Trophoblast cell (in vitro differentiated cells and primary cell): ENCODE measurements at regions not wholly inside any gene's neighbourhood (a gene's known extent, or its start where the extent isn't known, plus 50 kb on each side); places are given as distances from the start of the nearest gene placed in this dataset.

Experiments used
- DNase-seq, 2 donors: peaks; one replicate each; pipeline ENCODE4 v3.0.0-alpha.2; 2016
- H2AFZ ChIP-seq: 2 replicates; pipeline ENCODE4 v1.6.1; 2013; ENCODE audit warnings: low read length, moderate library complexity, mild to moderate bottlenecking; ENCODE audit not compliant: insufficient read depth, poor library complexity
- H2AK5ac ChIP-seq: 2 replicates; pipeline ENCODE4 v1.6.1; 2013; ENCODE audit warnings: mild to moderate bottlenecking, low read length
- H2BK120ac ChIP-seq: 2 replicates; pipeline ENCODE4 v1.6.1; 2013; ENCODE audit warnings: low read length, mild to moderate bottlenecking, moderate library complexity; ENCODE audit not compliant: insufficient read depth, poor library complexity
- H2BK12ac ChIP-seq: 2 replicates; pipeline ENCODE4 v1.6.1; 2013; ENCODE audit warnings: mild to moderate bottlenecking, low read length, moderate library complexity
- H2BK5ac ChIP-seq: 2 replicates; pipeline ENCODE4 v1.6.1; 2013; ENCODE audit warnings: low read length, low read depth, moderate library complexity, mild to moderate bottlenecking; ENCODE audit not compliant: poor library complexity
- H3K14ac ChIP-seq: 2 replicates; pipeline ENCODE4 v1.6.1; 2013; ENCODE audit warnings: mild to moderate bottlenecking, low read length
- H3K18ac ChIP-seq: 2 replicates; pipeline ENCODE4 v1.6.1; 2013; ENCODE audit warnings: mild to moderate bottlenecking, low read length
- H3K23ac ChIP-seq: 2 replicates; pipeline ENCODE4 v1.6.1; 2013; ENCODE audit warnings: low read length
- H3K27ac ChIP-seq: 2 replicates; pipeline ENCODE4 v1.5.1; 2013; ENCODE audit warnings: low read depth, mild to moderate bottlenecking, inconsistent platforms, low read length, moderate library complexity
- H3K27me3 ChIP-seq: 2 replicates; pipeline ENCODE4 v1.6.1; 2013; ENCODE audit warnings: inconsistent platforms, mild to moderate bottlenecking, low read length, moderate library complexity; ENCODE audit not compliant: insufficient read depth
- H3K36me3 ChIP-seq, 2 experiments: 1 replicate in 1 of 2; 2 replicates in 1 of 2; pipeline ENCODE4 v1.6.1; 2013; ENCODE audit warnings: low read length in 2 of 2, mild to moderate bottlenecking in 2 of 2, moderate library complexity in 1 of 2; ENCODE audit not compliant: insufficient read depth in 2 of 2, control insufficient read depth in 1 of 2
- H3K4ac ChIP-seq: 2 replicates; pipeline ENCODE4 v1.6.1; 2013; ENCODE audit warnings: low read depth, mild to moderate bottlenecking, low read length, moderate library complexity
- H3K4me1 ChIP-seq, 2 experiments: 1 replicate in 1 of 2; 2 replicates in 1 of 2; pipeline ENCODE4 v1.6.1; 2013; ENCODE audit warnings: low read length in 2 of 2, mild to moderate bottlenecking in 2 of 2, moderate library complexity in 1 of 2; ENCODE audit not compliant: insufficient read depth in 2 of 2, control insufficient read depth in 1 of 2
- H3K4me2 ChIP-seq: 2 replicates; pipeline ENCODE4 v1.6.1; 2013; ENCODE audit warnings: inconsistent platforms, mild to moderate bottlenecking, low read length, moderate library complexity
- H3K4me3 ChIP-seq: 2 replicates; pipeline ENCODE4 v1.5.1; 2013; ENCODE audit warnings: mild to moderate bottlenecking, low read depth, low read length, inconsistent platforms
- H3K79me1 ChIP-seq: one replicate; pipeline ENCODE4 v1.6.1; 2013; ENCODE audit warnings: low read length
- H3K79me2 ChIP-seq: 2 replicates; pipeline ENCODE4 v1.6.1; 2013; ENCODE audit warnings: low read length, mild to moderate bottlenecking; ENCODE audit not compliant: control insufficient read depth, insufficient read depth, poor library complexity
- H3K9ac ChIP-seq: 2 replicates; pipeline ENCODE4 v1.6.1; 2013; ENCODE audit warnings: mild to moderate bottlenecking, low read length
- H3K9me3 ChIP-seq: 2 replicates; pipeline ENCODE4 v1.6.1; 2013; ENCODE audit warnings: low read depth, mild to moderate bottlenecking, control low read depth, inconsistent platforms, low read length; ENCODE audit not compliant: insufficient read depth
- H4K12ac ChIP-seq: 2 replicates; pipeline ENCODE4 v1.6.1; 2013; ENCODE audit warnings: low read depth, mild to moderate bottlenecking, low read length, moderate library complexity
- H4K8ac ChIP-seq: 2 replicates; pipeline ENCODE4 v1.6.1; 2013; ENCODE audit warnings: low read depth, mild to moderate bottlenecking, low read length, moderate library complexity
- H4K91ac ChIP-seq: one replicate; pipeline ENCODE4 v1.6.1; 2013; ENCODE audit warnings: low read depth, mild to moderate bottlenecking, low read length, moderate library complexity
- WGBS: extraction: QIAGEN DNeasy Blood & Tissue Kit; methylation state at CpG from one replicate; pipeline ENCODE4 v1.1.7; 2013; ENCODE audit warnings: missing lambda C conversion rate; ENCODE audit not compliant: insufficient read length, insufficient coverage; ENCODE audit errors: extremely low coverage; 5-methylcytosine and 5-hydroxymethylcytosine counted together

DNA sequence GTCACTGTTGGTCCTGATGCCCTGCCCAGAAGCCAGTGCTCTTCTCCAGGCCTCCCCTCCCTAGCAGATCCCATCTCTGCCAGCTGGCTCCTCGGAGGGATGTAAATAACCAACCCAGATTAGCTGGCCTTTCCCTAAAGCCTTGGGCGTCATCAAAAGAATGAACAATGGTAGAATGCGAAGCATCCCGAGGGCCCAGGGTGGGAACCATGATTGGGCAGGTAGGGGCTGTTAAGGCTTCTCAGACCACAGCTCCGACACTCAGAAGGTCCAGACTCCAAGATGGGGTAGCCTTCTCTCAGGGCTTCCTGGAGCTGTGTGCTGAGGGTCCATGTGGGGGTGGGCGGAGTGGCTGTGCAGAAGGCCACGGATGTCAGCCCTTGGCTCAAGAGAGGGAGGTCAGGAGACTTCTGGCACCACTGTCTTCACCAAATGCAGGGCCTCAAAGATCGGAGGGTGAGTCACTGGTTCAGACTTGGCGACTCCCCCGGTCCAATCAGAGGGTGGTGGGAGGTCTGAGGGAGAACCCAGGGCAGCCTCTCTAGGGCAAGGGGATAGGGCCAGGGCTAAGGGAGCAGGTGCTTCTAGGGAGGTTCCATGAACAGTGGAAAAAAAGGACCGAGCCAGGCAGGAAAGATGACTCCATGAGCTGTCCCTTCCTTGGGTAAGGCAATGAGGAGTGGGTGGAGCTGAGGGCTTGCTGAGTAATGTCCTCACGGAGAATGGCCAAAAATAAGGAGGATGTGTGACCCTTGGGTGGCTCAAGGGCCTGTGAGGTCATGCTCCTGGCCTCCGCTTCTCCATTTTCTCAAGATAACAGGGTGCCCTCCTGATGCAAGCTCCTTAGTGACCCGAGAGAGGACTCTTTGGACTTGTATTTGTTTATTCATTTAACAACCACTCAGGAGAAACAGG lies 58.4 kb upstream of the EPS8L3 start:
- Histone ChIP-seq H3K79me2 (no peaks in the 10 kb centered on the region), H3K4ac (no peak overlapping the region), H2AK5ac (no peak overlapping the region), H3K9ac (no peak overlapping the region), H3K4me1 (peaks cover 8 to 11% of the 10 kb centered on the region in 2 experiments), H3K14ac (no peak overlapping the region), H4K91ac (no peak overlapping the region), H2AFZ (no peak overlapping the region), H4K8ac (no peak overlapping the region), H3K27me3 (no peaks in the 10 kb centered on the region), H3K4me3 (no peak overlapping the region), H2BK120ac (no peak overlapping the region), H3K23ac (no peak overlapping the region), H2BK5ac (no peak overlapping the region), H3K27ac (no peak overlapping the region), H4K12ac (no peak overlapping the region), H2BK12ac (no peak overlapping the region), H3K9me3 (peaks cover 2% of the 10 kb centered on the region), H3K4me2 (no peak overlapping the region), H3K18ac (no peak overlapping the region), H3K36me3 (no peaks in the 10 kb centered on the region), H3K79me1 (peaks cover 3% of the 10 kb centered on the region)
- peak; percentile 30 to 40 for DNase-seq
- no CpG with 5 or more reads among the region's 14 CpGs for WGBS

DNA sequence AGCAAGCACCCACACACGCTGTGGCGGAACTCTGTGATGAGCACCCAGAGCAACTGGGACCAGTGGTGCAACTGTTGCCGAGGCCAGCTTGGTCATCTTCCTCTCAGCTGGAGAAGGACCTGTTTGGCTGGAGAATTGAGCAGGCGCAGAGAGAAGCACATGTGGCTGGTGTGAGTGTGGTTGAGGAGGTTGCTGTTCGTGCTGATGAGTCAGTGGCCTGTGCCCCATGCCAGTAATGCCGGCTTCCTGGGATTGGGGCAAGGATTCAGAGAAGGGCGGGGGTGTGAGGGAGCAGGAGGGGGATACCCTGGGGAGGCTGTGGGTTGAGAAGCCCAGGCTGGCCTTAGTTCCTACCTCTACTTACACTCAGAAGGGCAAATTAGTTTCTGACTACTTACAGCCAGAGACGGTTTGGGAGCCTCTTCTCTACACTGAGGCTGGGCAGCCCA lies 57.5 kb upstream of the EPS8L3 start:
- Histone ChIP-seq H3K27me3 (no peaks in the 10 kb centered on the region), H2AFZ (no peak overlapping the region), H2BK12ac (no peak overlapping the region), H3K4me3 (no peak overlapping the region), H4K8ac (no peak overlapping the region), H3K79me1 (peaks cover 3% of the 10 kb centered on the region), H3K9ac (no peak overlapping the region), H2BK120ac (no peak overlapping the region), H2AK5ac (no peak overlapping the region), H3K4me1 (peaks cover 8 to 11% of the 10 kb centered on the region in 2 experiments), H4K12ac (no peak overlapping the region), H3K79me2 (no peaks in the 10 kb centered on the region), H3K14ac (no peak overlapping the region), H3K4ac (no peak overlapping the region), H2BK5ac (no peak overlapping the region), H3K23ac (no peak overlapping the region), H3K18ac (no peak overlapping the region), H3K4me2 (no peak overlapping the region), H3K9me3 (peaks cover 2% of the 10 kb centered on the region), H4K91ac (no peak overlapping the region), H3K27ac (no peak overlapping the region), H3K36me3 (no peaks in the 10 kb centered on the region)
- no CpG with 5 or more reads among the region's 8 CpGs for WGBS
- peak; percentile 37 to 42 for DNase-seq

DNA sequence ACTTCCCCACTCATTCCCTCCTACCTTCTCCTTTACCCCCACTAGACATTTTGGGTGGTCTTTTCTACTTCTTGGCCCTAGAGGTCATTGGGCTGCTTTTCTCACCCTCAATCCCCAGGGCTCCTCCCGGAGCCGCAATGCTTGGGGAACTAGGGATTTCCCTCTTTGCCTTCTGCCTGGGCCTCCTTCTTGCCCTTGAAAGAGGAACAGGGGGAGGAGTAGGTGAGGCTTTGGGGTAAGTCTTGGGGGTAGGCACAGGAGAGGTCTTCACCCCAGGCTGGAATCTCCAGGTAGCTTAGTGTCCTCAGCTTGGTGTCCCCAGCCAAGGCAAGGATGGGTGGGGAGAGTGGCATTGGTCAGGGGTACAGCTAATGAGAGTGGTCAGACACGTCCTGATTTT lies 56.2 kb upstream of the EPS8L3 start:
- Histone ChIP-seq H3K27ac (no peak overlapping the region), H3K4me3 (no peak overlapping the region), H3K79me1 (peaks cover 3% of the 10 kb centered on the region), H3K9me3 (peaks cover 8% of the 10 kb centered on the region), H4K8ac (no peak overlapping the region), H2BK120ac (no peak overlapping the region), H3K36me3 (peaks cover 0 to 3% of the 10 kb centered on the region in 2 experiments), H3K27me3 (no peaks in the 10 kb centered on the region), H3K4me1 (peaks cover 8 to 11% of the 10 kb centered on the region in 2 experiments), H3K4me2 (no peak overlapping the region), H3K18ac (no peak overlapping the region), H3K79me2 (no peaks in the 10 kb centered on the region), H3K23ac (no peak overlapping the region), H2AFZ (no peak overlapping the region), H4K12ac (no peak overlapping the region), H3K14ac (no peak overlapping the region), H3K4ac (no peak overlapping the region), H4K91ac (no peak overlapping the region), H2AK5ac (no peak overlapping the region), H2BK5ac (no peak overlapping the region), H3K9ac (no peak overlapping the region), H2BK12ac (no peak overlapping the region)
- no peak for DNase-seq
- WGBS: no CpG with 5 or more reads among the region's 3 CpGs

DNA sequence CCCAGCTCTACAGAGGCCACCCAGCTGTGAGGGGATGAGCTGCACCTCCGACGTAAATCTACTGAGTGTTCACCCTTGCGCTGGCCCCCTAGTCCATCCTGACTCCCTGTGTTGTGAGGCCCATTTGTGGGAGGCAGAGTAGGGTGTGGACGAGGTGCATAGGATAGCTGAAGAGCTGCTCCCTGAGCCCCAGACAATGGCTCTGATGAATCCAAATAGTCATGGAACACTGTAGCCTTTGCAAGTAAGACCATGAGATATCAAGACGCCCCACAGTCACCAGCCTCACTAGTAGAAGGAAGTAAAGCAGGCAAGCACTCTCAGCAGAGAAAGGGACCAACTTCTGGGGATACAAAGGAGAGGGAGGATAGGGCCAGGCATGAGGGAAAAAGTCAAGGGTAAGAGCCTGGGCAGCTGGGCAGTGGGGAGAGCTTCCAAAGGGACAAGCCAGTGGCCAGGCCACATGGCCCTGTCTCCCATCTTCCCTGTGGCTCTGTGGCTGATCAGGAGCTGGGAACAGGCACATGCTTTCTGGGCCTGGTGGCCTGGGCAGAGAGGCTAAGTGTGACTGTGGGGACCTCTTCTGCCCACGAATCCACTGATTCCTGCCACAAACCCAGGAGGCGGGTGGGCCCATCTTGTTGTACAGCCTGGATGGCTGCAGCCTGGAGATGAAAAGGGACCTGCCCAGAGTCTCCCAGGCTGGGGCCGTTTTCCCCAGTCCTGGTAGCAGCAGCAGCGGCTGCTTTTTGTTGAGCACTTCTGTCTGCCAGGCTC lies 55.5 kb upstream of the EPS8L3 start:
- no CpG with 5 or more reads among the region's 9 CpGs for WGBS
- Histone ChIP-seq H3K4me1 (peaks cover 6 to 9% of the 10 kb centered on the region in 2 experiments), H3K23ac (no peak overlapping the region), H2BK5ac (no peak overlapping the region), H4K91ac (no peak overlapping the region), H3K27ac (no peak overlapping the region), H2AK5ac (no peak overlapping the region), H3K27me3 (no peaks in the 10 kb centered on the region), H2BK12ac (no peak overlapping the region), H4K8ac (no peak overlapping the region), H3K4me3 (no peak overlapping the region), H3K36me3 (peaks cover 0 to 3% of the 10 kb centered on the region in 2 experiments), H3K18ac (no peak overlapping the region), H2AFZ (no peak overlapping the region), H3K4ac (no peak overlapping the region), H3K79me1 (peaks cover 3% of the 10 kb centered on the region), H3K9me3 (peaks cover 8% of the 10 kb centered on the region), H3K14ac (no peak overlapping the region), H3K9ac (no peak overlapping the region), H2BK120ac (no peak overlapping the region), H3K4me2 (no peak overlapping the region), H3K79me2 (no peaks in the 10 kb centered on the region), H4K12ac (no peak overlapping the region)
- DNase-seq: no peak
